HCT116 (cell line): ENCODE measurements at regions not wholly inside any gene's neighbourhood (a gene's known extent, or its start where the extent isn't known, plus 50 kb on each side); places are given as distances from the start of the nearest gene placed in this dataset.

Experiments
- ATAC-seq: fragments of 200-7000 bp; cut with Tn5 transposase; 2 replicates; pipeline ENCODE4 v1.9.1; 2020; ENCODE audit warnings: mild to moderate bottlenecking, moderate library complexity
- BruUV-seq: library from RNA; stranded (reverse); fragments of 400-500 nt; replicated peaks from 2 replicates; lab custom pipeline; 2021; lab: Mats Ljungman, UMichigan
- CTCF ChIA-PET: fragments of 300-600 bp; sonication (Branson Sonifier 250); formaldehyde crosslinking; loops from one replicate; lab custom pipeline; 2021; ENCODE audit warnings: antibody characterized with exemption; lab: Charles Lee
- POLR2A ChIA-PET: fragments of 300-600, 350-600 bp; sonication (Branson Sonifier 250); formaldehyde crosslinking; loops from one replicate; lab custom pipeline; 2021; ENCODE audit warnings: antibody characterized with exemption; lab: Charles Lee
- RAD21 ChIA-PET, 2 experiments: fragments of 300-600 bp; sonication (Branson Sonifier 250); formaldehyde crosslinking; loops; one replicate each; lab custom pipeline; 2023; ENCODE audit warnings: low total read pairs in 2 of 2; ENCODE audit not compliant: uncharacterized antibody in 2 of 2, unreplicated experiment in 2 of 2, low non-redundant PET in 1 of 2; lab: Charles Lee
- DNase-seq: peaks from one replicate; pipeline ENCODE4 v3.0.0-alpha.2; 2010; ENCODE audit warnings: low read depth, low spot score
- H2AFZ ChIP-seq: fragments of 200-600 bp; shearing (Covaris generic), sonication (generic); 2 replicates; pipeline ENCODE4 v1.6.1; 2017; ENCODE audit warnings: low read depth, mixed run types, mixed read lengths, antibody characterized with exemption, low read length; ENCODE audit not compliant: poor library complexity, severe bottlenecking
- H3K27ac ChIP-seq: 2 replicates; pipeline ENCODE4 v1.5.1; 2012; ENCODE audit warnings: low read depth, low read length
- H3K27me3 ChIP-seq: fragments of 200-600 bp; sonication (generic); 2 replicates; pipeline ENCODE4 v1.6.1; 2016; ENCODE audit warnings: mixed run types, low read length, mixed read lengths; ENCODE audit not compliant: insufficient read depth
- H3K36me3 ChIP-seq, 2 experiments: fragments of 200-500 bp in 1 of 2; fragments of 200-600 bp in 1 of 2; sonication (Bioruptor generic) in 1 of 2; sonication (generic) in 1 of 2; 2 replicates each; pipeline versions ENCODE4 v1.5.1 to v1.6.1; 2014 to 2016; ENCODE audit warnings: low read length in 2 of 2, inconsistent platforms in 1 of 2, mixed read lengths in 1 of 2, mixed run types in 1 of 2; ENCODE audit not compliant: insufficient read depth in 2 of 2, control insufficient read depth in 1 of 2
- H3K4me1 ChIP-seq, 2 experiments: fragments of 200-600 bp in 1 of 2; sonication (generic) in 1 of 2; 2 replicates each; pipeline versions ENCODE4 v1.5.1 to v1.6.1; 2012 to 2017; ENCODE audit warnings: low read length in 2 of 2, inconsistent platforms in 1 of 2, mild to moderate bottlenecking in 1 of 2, mixed read lengths in 1 of 2, mixed run types in 1 of 2, moderate library complexity in 1 of 2; ENCODE audit not compliant: insufficient read depth in 2 of 2, control insufficient read depth in 1 of 2
- H3K4me2 ChIP-seq: fragments of 200-600 bp; sonication (generic); 2 replicates; pipeline ENCODE4 v1.6.1; 2017; ENCODE audit warnings: mixed run types, low read length, mixed read lengths
- H3K4me3 ChIP-seq, 2 experiments: fragments of 200-600 bp in 1 of 2; sonication (generic) in 1 of 2; replicated peaks in 1 of 2; 2 replicates each; pipeline ENCODE4 v1.5.1; 2011 to 2016; ENCODE audit warnings: low read length in 2 of 2, control low read depth in 1 of 2, low read depth in 1 of 2, mild to moderate bottlenecking in 1 of 2, mixed read lengths in 1 of 2, mixed run types in 1 of 2
- H3K79me2 ChIP-seq: fragments of 200-600 bp; sonication (generic); 2 replicates; pipeline ENCODE4 v1.6.1; 2017; ENCODE audit warnings: mild to moderate bottlenecking, mixed run types, low read length, moderate library complexity, mixed read lengths; ENCODE audit not compliant: insufficient read depth
- H3K9ac ChIP-seq: fragments of 200-600 bp; sonication (generic); 2 replicates; pipeline ENCODE4 v1.6.1; 2016; ENCODE audit warnings: low read length, mixed read lengths
- H3K9me2 ChIP-seq: fragments of 200-600 bp; sonication (generic), shearing (Covaris generic); 2 replicates; pipeline ENCODE4 v1.6.1; 2017; ENCODE audit warnings: mixed run types, mild to moderate bottlenecking, moderate library complexity; ENCODE audit not compliant: insufficient read depth
- H3K9me3 ChIP-seq, 2 experiments: fragments of 200-500 bp in 1 of 2; fragments of 200-600 bp in 1 of 2; sonication (Bioruptor generic) in 1 of 2; sonication (generic) in 1 of 2; 2 replicates each; pipeline ENCODE4 v1.6.1; 2014 to 2017; ENCODE audit warnings: low read length in 2 of 2, mixed read lengths in 2 of 2, inconsistent platforms in 1 of 2, low read depth in 1 of 2, mild to moderate bottlenecking in 1 of 2, mixed run types in 1 of 2, moderate library complexity in 1 of 2; ENCODE audit not compliant: control insufficient read depth in 1 of 2, insufficient read depth in 1 of 2
- H4K20me1 ChIP-seq: fragments of 200-600 bp; sonication (generic), shearing (Covaris generic); 2 replicates; pipeline ENCODE4 v1.6.1; 2017; ENCODE audit warnings: mixed run types, mild to moderate bottlenecking, moderate library complexity; ENCODE audit not compliant: insufficient read depth
- CEBPB ChIP-seq: IDR thresholded peaks from 2 replicates; pipeline ENCODE4 v1.6.1; 2012; ENCODE audit warnings: low read depth
- EGR1 ChIP-seq: IDR thresholded peaks from 2 replicates; pipeline ENCODE4 v1.6.1; 2012; ENCODE audit warnings: low read depth
- ELF1 ChIP-seq: IDR thresholded peaks from 2 replicates; pipeline ENCODE4 v1.6.1; 2012; ENCODE audit warnings: low read depth, borderline replicate concordance
- EZH2 ChIP-seq: fragments of 200-600 bp; sonication (generic); IDR thresholded peaks from 2 replicates; pipeline ENCODE4 v1.6.1; 2017; ENCODE audit warnings: antibody characterized with exemption, mixed run types
- EZH2phosphoT487 ChIP-seq: fragments of 200-600 bp; IDR thresholded peaks from 2 replicates; pipeline ENCODE4 v1.6.1; 2018; ENCODE audit warnings: antibody characterized with exemption, borderline replicate concordance
- FOSL1 ChIP-seq: IDR thresholded peaks from 2 replicates; pipeline ENCODE4 v1.6.1; 2012; ENCODE audit warnings: low read depth
- MAX ChIP-seq: IDR thresholded peaks from 2 replicates; pipeline ENCODE4 v1.6.1; 2012
- POLR2A ChIP-seq: IDR thresholded peaks from 2 replicates; pipeline ENCODE4 v1.7.0; 2011; ENCODE audit warnings: borderline replicate concordance; ENCODE audit not compliant: insufficient read depth, insufficient read length; ENCODE audit errors: extremely low read depth
- POLR2AphosphoS5 ChIP-seq: IDR thresholded peaks from 2 replicates; pipeline ENCODE4 v1.6.1; 2011; ENCODE audit warnings: mild to moderate bottlenecking, low read depth, low read length, moderate library complexity
- RAD21 ChIP-seq: IDR thresholded peaks from 2 replicates; pipeline ENCODE4 v1.6.1; 2012; ENCODE audit warnings: low read depth, mild to moderate bottlenecking
- SIN3A ChIP-seq: IDR thresholded peaks from 2 replicates; pipeline ENCODE4 v1.6.1; 2012; ENCODE audit warnings: low read depth
- SP1 ChIP-seq: IDR thresholded peaks from 2 replicates; pipeline ENCODE4 v1.6.1; 2012; ENCODE audit warnings: low read depth
- SRF ChIP-seq: IDR thresholded peaks from 2 replicates; pipeline ENCODE4 v1.6.1; 2012; ENCODE audit warnings: low read depth
- TCF7L2 ChIP-seq: IDR thresholded peaks from 2 replicates; pipeline ENCODE4 v1.7.0; 2011; ENCODE audit warnings: borderline replicate concordance, inconsistent platforms; ENCODE audit not compliant: insufficient read depth, insufficient read length; ENCODE audit errors: extremely low read depth
- intact Hi-C: fragments of 100-400 bp; cut with micrococcal nuclease; formaldehyde crosslinking; loops from 2 replicates; pipeline ENCODE4 v1.10.0; 2022
- TF ChIP-seq, protein P1 (sequence below): IDR thresholded peaks from 2 replicates; pipeline ENCODE4 v1.6.1; 2012; ENCODE audit warnings: low read depth

DNA sequence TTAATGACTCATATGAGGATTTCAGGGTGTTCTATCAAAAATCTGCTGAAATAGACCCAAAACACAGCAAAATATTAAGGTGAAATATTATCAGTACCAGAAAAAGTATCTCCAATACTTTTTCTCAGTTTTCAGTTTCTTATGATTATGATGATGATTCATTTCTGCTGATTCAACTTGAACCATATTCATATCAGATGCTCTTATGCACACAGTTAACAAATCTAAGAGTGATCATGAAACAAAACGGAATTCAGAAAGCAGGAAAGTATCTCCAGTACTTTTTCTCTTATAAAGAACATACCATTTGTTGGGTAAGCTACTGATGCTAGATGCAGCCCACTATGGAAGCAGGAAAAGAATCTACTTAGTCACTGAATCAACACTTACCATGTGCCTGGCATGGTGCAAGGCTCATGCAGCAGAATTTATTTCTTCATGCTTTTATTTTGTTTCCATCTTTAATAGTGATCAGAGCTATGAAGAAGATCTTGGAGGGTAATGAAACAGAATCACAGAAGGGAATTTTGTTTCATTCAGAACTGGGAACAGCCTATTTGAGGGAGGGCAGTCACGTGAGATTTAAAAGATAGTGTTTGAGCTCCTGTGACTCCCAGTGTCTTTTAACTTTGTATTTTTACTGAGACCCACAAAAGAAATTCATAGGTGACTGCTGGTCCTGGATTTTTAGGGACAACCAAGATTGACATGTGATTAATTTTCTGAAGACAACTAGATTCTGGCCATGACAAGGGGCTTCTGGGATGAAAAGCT is 480.6 kb downstream of the SETD4 start:
- H4K20me1 ChIP-seq = no peaks in the 10 kb centered on the region
- BruUV-seq = no TSS peak
- ChIA-PET CTCF (no interaction called here), POLR2A (no interaction called here), RAD21 (no interaction called here)
- intact Hi-C loops = no loop called here
- no peak for ATAC-seq
- no peak overlapping the region for H3K4me2 ChIP-seq
- H3K9me2 ChIP-seq = no peaks in the 10 kb centered on the region
- H3K9me3 ChIP-seq = no peaks in the 10 kb centered on the region
- H3K27ac ChIP-seq = no peak overlapping the region
- no peak overlapping the region for H3K4me3 ChIP-seq
- no peaks in the 10 kb centered on the region for H3K36me3 ChIP-seq
- no peak for TF ChIP-seq CEBPB
- no peak for TF ChIP-seq SRF
- no peak for TF ChIP-seq EZH2
- TF ChIP-seq EGR1 = no peak
- TF ChIP-seq SIN3A = no peak
- no peak for TF ChIP-seq RAD21
- no peak for TF ChIP-seq TCF7L2
- TF ChIP-seq POLR2A = no peak
- no peak for TF ChIP-seq SP1
- TF ChIP-seq EZH2phosphoT487 = no peak
- no peaks in the 10 kb centered on the region for H3K27me3 ChIP-seq
- no peaks in the 10 kb centered on the region for H3K79me2 ChIP-seq
- no peak overlapping the region for H3K9ac ChIP-seq
- H3K4me1 ChIP-seq = no peaks in the 10 kb centered on the region
- no peak for DNase-seq
- no peak overlapping the region for H2AFZ ChIP-seq

GRCh38 chr21:35578831-35579471 is 481.4 kb downstream of the SETD4 start:
- no TSS peak for BruUV-seq
- TF ChIP-seq SP1 = no peak
- TF ChIP-seq FOSL1 = no peak
- no peak for TF ChIP-seq ELF1
- TF ChIP-seq POLR2AphosphoS5 = no peak
- no peak for TF ChIP-seq MAX
- TF ChIP-seq SRF = no peak
- TF ChIP-seq, protein P1, sequence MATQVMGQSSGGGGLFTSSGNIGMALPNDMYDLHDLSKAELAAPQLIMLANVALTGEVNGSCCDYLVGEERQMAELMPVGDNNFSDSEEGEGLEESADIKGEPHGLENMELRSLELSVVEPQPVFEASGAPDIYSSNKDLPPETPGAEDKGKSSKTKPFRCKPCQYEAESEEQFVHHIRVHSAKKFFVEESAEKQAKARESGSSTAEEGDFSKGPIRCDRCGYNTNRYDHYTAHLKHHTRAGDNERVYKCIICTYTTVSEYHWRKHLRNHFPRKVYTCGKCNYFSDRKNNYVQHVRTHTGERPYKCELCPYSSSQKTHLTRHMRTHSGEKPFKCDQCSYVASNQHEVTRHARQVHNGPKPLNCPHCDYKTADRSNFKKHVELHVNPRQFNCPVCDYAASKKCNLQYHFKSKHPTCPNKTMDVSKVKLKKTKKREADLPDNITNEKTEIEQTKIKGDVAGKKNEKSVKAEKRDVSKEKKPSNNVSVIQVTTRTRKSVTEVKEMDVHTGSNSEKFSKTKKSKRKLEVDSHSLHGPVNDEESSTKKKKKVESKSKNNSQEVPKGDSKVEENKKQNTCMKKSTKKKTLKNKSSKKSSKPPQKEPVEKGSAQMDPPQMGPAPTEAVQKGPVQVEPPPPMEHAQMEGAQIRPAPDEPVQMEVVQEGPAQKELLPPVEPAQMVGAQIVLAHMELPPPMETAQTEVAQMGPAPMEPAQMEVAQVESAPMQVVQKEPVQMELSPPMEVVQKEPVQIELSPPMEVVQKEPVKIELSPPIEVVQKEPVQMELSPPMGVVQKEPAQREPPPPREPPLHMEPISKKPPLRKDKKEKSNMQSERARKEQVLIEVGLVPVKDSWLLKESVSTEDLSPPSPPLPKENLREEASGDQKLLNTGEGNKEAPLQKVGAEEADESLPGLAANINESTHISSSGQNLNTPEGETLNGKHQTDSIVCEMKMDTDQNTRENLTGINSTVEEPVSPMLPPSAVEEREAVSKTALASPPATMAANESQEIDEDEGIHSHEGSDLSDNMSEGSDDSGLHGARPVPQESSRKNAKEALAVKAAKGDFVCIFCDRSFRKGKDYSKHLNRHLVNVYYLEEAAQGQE = no peak
- no peak for TF ChIP-seq EZH2

More at GRCh38 chr21:35578831-35579471, 481.4 kb downstream of the SETD4 start:
- intact Hi-C loops = no loop called here
- no peaks in the 10 kb centered on the region for H4K20me1 ChIP-seq
- POLR2A ChIA-PET = no interaction called here
- no peaks in the 10 kb centered on the region for H3K4me1 ChIP-seq
- DNase-seq = no peak
- no peaks in the 10 kb centered on the region for H3K9me2 ChIP-seq
- no peak overlapping the region for H3K4me3 ChIP-seq
- H3K4me2 ChIP-seq = no peak overlapping the region
- no peaks in the 10 kb centered on the region for H3K9me3 ChIP-seq
- ATAC-seq = no peak
- CTCF ChIA-PET = no interaction called here
- H3K27ac ChIP-seq = no peak overlapping the region
- H3K27me3 ChIP-seq = no peaks in the 10 kb centered on the region
- no peaks in the 10 kb centered on the region for H3K79me2 ChIP-seq
- no peak overlapping the region for H2AFZ ChIP-seq
- no peaks in the 10 kb centered on the region for H3K36me3 ChIP-seq
- H3K9ac ChIP-seq = no peak overlapping the region
- RAD21 ChIA-PET = no interaction called here
